Fibroblast of skin of left biceps (primary cell): ENCODE measurements at regions not wholly inside any gene's neighbourhood (a gene's known extent, or its start where the extent isn't known, plus 50 kb on each side); places are given as distances from the start of the nearest gene placed in this dataset.
"Not testable (repeated sequence)": the region's sequence is repeated elsewhere in the genome, so short reads cannot be mapped to it uniquely, and the experiment has no call there.

ENCODE experiments used
- DNase-seq, 2 experiments: peaks; one replicate each; pipeline ENCODE4 v3.0.0-alpha.2; 2013; ENCODE audit warnings: low read depth in 2 of 2

- no peak for DNase-seq
These were observed 246.9 kb upstream of the ZFP64 start for GRCh38 chr20:52438326-52438963.

DNA sequence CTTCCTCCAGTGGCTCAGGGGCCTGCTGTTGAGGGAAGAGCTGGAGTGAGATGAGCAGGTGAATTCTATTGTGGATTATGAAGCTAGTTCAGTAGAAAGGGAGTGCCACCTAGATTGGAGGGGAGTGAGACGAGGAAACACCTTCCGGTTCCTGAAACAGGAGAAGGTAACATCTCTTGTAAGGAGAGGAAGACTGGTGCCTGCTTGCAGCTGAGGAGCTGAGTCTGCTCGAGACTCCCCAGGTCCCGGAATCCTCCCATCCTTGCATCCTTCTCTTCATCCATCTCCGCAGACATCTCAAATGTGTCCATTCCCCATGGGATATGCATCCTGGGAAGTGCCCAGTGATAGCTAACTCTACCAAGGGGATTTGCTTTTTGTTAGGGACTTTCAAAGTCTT, 242.9 kb upstream of the ZFP64 start:
- no peak for DNase-seq

DNA sequence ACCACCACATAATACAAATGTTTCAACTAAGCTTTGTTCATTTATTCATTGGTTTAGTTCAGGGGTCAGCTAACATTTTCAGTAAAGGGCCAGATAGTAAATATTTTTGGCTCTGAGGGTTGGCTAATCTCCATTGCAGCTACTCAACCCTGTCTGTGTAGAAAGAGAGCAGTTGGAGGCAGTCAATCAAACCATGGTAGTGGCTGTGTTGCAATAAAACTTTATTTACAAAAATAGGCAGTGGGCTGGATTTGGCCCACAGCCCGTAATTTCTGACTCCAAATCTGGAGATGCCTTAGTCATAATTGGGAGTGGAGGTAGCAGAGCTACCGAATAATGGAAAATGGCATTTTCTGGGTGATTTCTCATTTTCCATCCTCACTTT, 242.5 kb upstream of the ZFP64 start:
- DNase-seq = no peak

DNA sequence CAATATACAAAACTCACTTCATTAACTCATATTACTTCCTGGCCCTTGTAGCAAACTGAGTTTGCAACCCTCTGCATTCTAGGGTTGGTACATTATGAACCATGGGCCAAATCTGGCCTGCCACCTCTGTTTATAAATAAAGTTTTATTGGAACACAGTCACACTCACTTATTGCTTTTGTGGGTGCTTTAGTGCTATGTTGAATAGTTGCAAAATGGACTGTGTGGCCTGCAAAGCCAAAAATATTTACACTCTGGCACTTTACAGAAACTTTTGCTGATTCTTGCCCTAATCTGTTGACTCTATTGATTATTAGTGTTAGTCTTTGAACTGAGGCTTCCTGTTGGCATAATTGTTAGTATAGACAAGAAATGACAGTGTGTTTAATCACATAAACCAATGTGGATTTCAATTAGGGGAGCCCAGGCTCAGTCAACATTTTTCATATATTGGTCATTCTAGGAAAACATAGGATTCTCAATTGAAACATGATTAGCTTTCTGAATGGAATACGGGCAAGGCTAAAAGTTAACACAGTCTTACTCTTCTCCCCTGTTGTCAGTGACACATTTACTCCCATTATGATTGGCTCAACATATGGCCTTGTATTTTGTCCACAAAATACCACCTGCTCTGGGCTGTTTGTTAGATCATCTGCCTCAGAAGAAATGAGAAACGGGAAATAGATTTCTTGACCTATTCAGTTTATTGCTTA, 241.9 kb upstream of the ZFP64 start:
- no peak for DNase-seq

GRCh38 chr20:52432740-52433139, 241.2 kb upstream of the ZFP64 start:
- peak; percentile 60 to 64 for DNase-seq

DNA sequence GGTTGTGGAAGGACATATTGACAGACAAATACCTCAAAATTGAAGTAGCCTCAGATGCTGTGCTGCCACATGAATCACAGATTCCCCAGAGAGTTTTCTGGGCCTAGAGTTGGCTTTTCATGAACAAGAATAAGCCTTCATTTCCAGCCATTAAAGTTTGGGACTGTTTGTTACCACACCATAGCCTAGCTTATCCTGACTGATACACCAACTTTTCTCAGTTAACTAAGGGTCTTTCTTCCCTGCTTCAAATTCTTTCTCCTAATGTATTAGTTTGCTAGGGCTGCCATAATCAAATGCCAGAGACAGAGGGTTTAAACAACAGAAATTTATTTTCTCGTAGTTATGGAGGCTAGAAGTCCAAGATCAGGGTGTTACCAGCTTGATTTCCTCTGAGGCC, 237.4 kb upstream of the ZFP64 start:
- no peak for DNase-seq

- no peak for DNase-seq
These were observed 236.4 kb upstream of the ZFP64 start for GRCh38 chr20:52427960-52428359.

DNA sequence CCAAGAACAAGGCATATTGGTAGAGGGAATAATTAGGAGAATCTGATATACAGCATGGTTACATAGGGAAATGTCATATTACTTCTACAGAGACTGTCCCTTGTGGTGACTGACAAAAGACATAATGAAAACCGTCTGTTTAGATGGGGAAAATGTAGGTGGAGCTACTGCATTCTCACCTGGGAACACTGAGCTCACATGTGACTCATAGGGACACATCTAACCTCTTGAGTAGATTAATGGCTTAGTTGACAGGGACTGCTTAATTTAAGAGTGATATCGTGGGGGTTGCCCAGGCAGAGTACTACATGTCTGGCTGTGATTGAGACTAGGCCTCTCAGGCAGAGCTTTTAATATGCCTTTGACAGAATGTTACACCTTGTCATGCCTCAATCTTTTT, 235.3 kb upstream of the ZFP64 start:
- no peak for DNase-seq

- DNase-seq = peak; percentile 59 to 70
These were observed 234.1 kb upstream of the ZFP64 start for GRCh38 chr20:52425701-52426100.

- peak; percentile 86 to 88 for DNase-seq
These were observed 233.7 kb upstream of the ZFP64 start for GRCh38 chr20:52425253-52425652.

DNA sequence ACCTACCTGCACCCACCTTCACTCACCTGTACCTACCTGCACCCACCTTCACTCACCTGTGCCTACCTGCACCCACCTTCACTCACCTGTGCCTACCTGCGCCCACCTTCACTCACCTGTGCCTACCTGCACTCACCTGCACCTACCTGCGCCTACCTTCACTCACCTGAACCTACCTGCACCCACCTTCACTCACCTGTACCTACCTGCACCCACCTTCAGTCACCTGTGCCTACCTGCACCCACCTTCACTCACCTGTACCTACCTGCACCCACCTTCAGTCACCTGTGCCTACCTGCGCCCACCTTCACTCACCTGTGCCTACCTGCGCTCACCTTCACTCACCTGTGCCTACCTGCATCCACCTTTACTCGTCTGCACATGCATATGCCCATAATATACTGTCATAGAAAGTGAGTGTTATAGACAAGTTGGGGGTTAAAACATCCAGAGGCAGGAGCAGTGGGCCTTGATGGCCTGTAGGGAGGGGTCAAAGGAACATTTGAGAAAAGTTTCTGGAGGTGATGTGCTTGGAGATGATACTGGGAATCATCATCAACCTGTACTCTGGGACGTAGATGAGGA, 232.9 kb upstream of the ZFP64 start:
- not testable (repeated sequence) for DNase-seq

- DNase-seq = not testable (repeated sequence)
These were observed 232.1 kb upstream of the ZFP64 start for GRCh38 chr20:52423536-52424140.

GRCh38 chr20:52422574-52423336, 231.2 kb upstream of the ZFP64 start:
- no peak for DNase-seq

DNA sequence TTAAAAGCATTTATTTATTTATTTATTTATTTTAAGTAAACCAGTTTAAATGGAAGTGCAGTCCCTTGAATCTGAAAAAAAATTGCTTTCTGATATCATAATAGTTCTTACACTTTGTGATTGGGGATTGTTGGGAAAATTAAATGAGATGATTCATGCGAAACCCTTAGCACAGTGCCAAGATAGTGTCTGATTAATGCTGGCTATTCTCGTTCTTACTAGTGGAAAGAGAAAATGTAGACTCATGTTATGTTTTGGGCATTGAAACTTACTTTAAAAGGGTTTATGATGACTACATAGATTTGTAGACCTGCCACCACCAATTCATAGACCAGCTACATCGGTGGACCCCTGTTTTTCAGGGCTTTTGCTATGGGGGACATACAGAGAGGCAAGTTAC, 229.2 kb upstream of the ZFP64 start:
- DNase-seq = no peak

- no peak for DNase-seq
These were observed 227.6 kb upstream of the ZFP64 start for GRCh38 chr20:52419205-52419604.

DNA sequence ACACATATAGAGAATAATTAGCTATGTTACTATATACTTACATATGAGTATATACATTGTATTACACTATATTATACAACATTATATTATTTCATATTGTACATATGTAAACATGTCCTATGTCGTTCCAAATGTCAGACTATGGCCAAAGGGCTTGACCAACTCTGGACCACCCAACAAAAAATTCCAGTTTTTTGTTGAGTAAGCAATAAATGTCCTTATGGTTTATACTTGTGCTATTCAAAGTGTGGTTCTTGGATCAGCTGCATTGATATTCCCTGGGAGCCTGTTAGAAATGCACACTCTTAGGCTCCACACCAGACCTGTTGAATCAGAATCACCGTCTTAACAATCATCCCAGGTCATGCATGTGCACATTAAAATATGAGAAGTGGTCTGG, 225.4 kb upstream of the ZFP64 start:
- no peak for DNase-seq

- no peak for DNase-seq
These were observed 220.0 kb upstream of the ZFP64 start for GRCh38 chr20:52411611-52412010.

- DNase-seq = peak; percentile 57 to 62
These were observed 219.2 kb upstream of the ZFP64 start for GRCh38 chr20:52410731-52411234.

- DNase-seq = peak; percentile 94 to 95
These were observed 218.6 kb upstream of the ZFP64 start for GRCh38 chr20:52410182-52410647.

DNA sequence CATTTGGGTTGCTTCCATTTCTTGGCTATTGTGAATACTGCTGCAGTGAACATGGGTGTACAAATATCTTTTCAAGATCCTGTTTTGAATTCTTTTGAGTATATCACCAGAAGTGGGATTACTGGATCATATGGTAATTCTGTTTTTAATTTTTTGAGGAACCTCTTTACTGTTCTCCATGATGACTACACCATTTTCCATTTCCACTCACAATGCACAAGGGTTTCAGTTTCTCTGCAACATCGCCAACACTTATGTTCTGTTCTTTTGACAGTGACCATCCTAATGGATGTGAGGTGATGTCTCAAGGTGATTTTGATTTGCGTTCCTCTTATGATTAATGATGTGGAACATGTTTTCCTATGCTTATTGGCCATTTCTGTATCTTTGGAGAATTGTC, 214.4 kb upstream of the ZFP64 start:
- no peak for DNase-seq

DNA sequence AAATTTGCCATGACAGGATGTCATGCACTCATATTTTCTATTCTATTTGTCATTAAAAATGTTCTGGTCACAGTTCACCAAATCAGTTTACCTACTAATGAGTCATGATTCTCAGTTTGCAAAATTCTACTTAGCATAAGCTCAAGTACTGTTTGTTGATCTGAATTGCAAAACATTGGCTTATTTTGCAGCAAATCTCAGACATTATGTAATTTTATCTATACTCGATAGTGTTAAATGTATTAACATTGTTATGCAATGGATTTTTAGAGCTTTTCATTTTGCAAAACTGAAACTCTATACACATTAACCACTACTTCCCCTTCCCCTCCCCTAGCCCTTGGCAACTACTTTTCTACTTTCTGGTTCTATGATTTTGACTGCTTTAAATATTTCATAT, 213.8 kb upstream of the ZFP64 start:
- no peak for DNase-seq

DNA sequence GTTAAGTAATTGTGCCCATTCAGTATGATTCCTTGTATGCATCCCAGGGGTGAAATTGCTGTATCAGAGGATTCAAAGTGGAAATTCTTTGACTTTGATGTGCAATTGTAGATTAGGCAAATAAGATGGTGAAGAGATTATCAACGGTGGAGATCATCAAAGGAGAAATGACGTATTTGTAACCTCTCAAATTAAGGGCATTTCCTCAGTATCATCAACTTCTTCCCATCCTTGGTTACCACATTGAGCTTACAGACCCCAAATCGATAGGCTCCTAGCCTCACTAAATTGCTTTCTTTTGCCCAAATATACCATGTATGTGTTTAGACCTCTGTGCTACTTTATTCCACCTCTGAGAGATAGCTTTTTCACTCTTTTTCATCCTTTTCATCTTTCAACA, 213.1 kb upstream of the ZFP64 start:
- DNase-seq = no peak
